Spleen (tissue), 7 donors: ENCODE measurements at regions not wholly inside any gene's neighbourhood (a gene's known extent, or its start where the extent isn't known, plus 50 kb on each side); places are given as distances from the start of the nearest gene placed in this dataset.

Experiments
- CTCF ChIP-seq, 11 experiments: fragments of 200-600 bp in 7 of 11; fragments of 450-650 bp in 4 of 11; sonication (generic) in 4 of 11; IDR thresholded peaks in 8 of 11; conservative IDR thresholded peaks in 3 of 11; 1 replicate in 7 of 11; 2 replicates in 4 of 11; pipeline versions ENCODE4 v1.4.0 to v1.8.0; 2016 to 2021; ENCODE audit warnings: antibody characterized with exemption in 11 of 11, inconsistent platforms in 4 of 11, mild to moderate bottlenecking in 1 of 11
- POLR2A ChIP-seq, 3 donors: fragments of 450-650 bp; IDR thresholded peaks; one replicate each; pipeline ENCODE4 v1.5.1; 2017; ENCODE audit warnings: antibody characterized with exemption in 3 of 3, mild to moderate bottlenecking in 1 of 3
- donor health status: DM: no; HTN: no; CAD: no; lungs with moderate emphysema.
- donor health status: DM: no; HTN: no; CAD: no.
- donor health status: DM: no; HTN: no; CAD: no.

- TF ChIP-seq CTCF (IDR thresholded peaks at IDR 0.05 in 8 of 11, conservative IDR thresholded peaks at IDR 0.05 in 3 of 11) (no peak), POLR2A (IDR thresholded peaks at IDR 0.05) (no peak)
Measured at GRCh38 chr5:63263411-63263810, 684.8 kb downstream of the LRRC70 start.
